ENCODE measurements at regions not wholly inside any gene's neighbourhood (a gene's known extent, or its start where the extent isn't known, plus 50 kb on each side); places are given as distances from the start of the nearest gene placed in this dataset.

DNA sequence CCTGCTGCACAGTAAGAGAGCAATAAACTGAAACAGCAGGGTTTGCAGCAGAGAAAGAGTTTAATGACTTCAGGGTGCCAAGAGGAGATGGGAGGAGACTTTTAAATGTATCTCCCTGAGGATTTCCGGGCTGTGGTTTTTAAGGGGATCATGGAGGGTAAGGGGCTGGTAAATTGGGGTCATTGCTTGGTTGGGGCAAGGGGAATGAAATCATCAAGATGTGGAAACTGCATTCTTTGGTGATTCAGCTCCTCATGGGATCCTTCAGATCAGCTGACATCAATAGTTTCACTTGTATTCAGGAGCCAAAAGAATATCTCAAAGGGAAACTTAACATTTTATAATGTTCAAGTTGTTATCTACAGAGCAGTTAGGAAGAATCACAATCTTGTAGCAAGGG is 174.3 kb upstream of the ANXA10 start (continued):
- TF ChIP-seq CEBPB (IDR thresholded peaks at IDR 0.05; ENCODE audit: borderline replicate concordance in 1 of 2, low read depth in 2 of 2, low read length in 2 of 2) (no peak), SIN3A (IDR thresholded peaks at IDR 0.05; ENCODE audit: low read depth, low read length) (no peak), HDGF (IDR thresholded peaks at IDR 0.05) (no peak), NR2C2 (IDR thresholded peaks at IDR 0.05; ENCODE audit: borderline replicate concordance, control insufficient read depth, insufficient read length, low read depth) (no peak), ZNF207 (IDR thresholded peaks at IDR 0.05; ENCODE audit: borderline replicate concordance) (no peak), ESRRA (IDR thresholded peaks at IDR 0.05; ENCODE audit: low read length) (no peak), EZH2 (IDR thresholded peaks at IDR 0.05; ENCODE audit: borderline replicate concordance, control insufficient read depth, low read depth, low read length) (no peak), RUNX3 (IDR thresholded peaks at IDR 0.05; ENCODE audit: low read length) (no peak)
- TF ChIP-seq, protein P1, sequence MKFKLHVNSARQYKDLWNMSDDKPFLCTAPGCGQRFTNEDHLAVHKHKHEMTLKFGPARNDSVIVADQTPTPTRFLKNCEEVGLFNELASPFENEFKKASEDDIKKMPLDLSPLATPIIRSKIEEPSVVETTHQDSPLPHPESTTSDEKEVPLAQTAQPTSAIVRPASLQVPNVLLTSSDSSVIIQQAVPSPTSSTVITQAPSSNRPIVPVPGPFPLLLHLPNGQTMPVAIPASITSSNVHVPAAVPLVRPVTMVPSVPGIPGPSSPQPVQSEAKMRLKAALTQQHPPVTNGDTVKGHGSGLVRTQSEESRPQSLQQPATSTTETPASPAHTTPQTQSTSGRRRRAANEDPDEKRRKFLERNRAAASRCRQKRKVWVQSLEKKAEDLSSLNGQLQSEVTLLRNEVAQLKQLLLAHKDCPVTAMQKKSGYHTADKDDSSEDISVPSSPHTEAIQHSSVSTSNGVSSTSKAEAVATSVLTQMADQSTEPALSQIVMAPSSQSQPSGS (IDR thresholded peaks at IDR 0.05; ENCODE audit: low read length) = no peak
- TF ChIP-seq, protein P2, sequence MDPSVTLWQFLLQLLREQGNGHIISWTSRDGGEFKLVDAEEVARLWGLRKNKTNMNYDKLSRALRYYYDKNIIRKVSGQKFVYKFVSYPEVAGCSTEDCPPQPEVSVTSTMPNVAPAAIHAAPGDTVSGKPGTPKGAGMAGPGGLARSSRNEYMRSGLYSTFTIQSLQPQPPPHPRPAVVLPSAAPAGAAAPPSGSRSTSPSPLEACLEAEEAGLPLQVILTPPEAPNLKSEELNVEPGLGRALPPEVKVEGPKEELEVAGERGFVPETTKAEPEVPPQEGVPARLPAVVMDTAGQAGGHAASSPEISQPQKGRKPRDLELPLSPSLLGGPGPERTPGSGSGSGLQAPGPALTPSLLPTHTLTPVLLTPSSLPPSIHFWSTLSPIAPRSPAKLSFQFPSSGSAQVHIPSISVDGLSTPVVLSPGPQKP (IDR thresholded peaks at IDR 0.05; ENCODE audit: low read depth, low read length) = no peak

DNA sequence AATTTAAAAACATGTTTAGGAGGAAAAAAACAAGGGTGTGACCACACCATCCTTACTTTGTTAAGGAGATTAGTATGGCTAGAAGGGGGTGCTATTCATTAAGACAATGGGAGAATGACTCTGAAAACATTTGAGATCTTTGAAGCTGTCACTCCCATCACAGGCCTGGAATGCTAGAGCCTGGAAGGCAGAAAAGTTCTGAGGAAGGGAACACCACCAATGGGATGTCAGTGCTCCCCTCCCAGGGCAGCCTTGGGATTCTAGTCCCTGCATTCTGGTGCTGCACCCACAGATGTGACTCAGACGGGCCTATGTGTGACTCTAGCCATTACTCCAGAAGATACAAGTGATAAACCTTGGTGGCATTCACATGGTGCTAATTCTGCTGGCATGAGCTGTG is 162.2 kb upstream of the ANXA10 start:
- POLR2A ChIA-PET = no interaction called here
- RAD21 ChIA-PET (ENCODE audit: unreplicated experiment) = no interaction called here

More for the DNA sequence above, 162.2 kb upstream of the ANXA10 start:
- no peaks in the 10 kb centered on the region for H3K79me2 ChIP-seq (ENCODE audit: control insufficient read depth, insufficient read depth, low read length)
- no peak overlapping the region for H3K9ac ChIP-seq (ENCODE audit: control insufficient read depth, insufficient read depth, low read length)
- H2AFZ ChIP-seq (ENCODE audit: control insufficient read depth, low read depth, low read length) = no peak overlapping the region
- H3K27ac ChIP-seq (ENCODE audit: control insufficient read depth, insufficient read depth) = no peak overlapping the region
- DNase-seq (ENCODE audit: low read depth, low spot score) = no peak
- ChIA-PET SMC1A (ENCODE audit: uncharacterized antibody, unreplicated experiment) (no interaction called here), CTCF (no interaction called here)
- in situ Hi-C loops (cut with MboI) = loop anchor here (10.0 kb wide), 1 partner anchor 65 kb away; no protein-coding TSS in a partner anchor
- 0% methylated on average over 1 of the region's 1 CpG for WGBS (ENCODE audit: insufficient coverage, insufficient replicate concordance, low lambda C conversion rate, missing lambda C conversion rate)
- intact Hi-C loops (cut with micrococcal nuclease; ENCODE audit: unreplicated experiment) = no loop called here
- TF ChIP-seq, protein P3, sequence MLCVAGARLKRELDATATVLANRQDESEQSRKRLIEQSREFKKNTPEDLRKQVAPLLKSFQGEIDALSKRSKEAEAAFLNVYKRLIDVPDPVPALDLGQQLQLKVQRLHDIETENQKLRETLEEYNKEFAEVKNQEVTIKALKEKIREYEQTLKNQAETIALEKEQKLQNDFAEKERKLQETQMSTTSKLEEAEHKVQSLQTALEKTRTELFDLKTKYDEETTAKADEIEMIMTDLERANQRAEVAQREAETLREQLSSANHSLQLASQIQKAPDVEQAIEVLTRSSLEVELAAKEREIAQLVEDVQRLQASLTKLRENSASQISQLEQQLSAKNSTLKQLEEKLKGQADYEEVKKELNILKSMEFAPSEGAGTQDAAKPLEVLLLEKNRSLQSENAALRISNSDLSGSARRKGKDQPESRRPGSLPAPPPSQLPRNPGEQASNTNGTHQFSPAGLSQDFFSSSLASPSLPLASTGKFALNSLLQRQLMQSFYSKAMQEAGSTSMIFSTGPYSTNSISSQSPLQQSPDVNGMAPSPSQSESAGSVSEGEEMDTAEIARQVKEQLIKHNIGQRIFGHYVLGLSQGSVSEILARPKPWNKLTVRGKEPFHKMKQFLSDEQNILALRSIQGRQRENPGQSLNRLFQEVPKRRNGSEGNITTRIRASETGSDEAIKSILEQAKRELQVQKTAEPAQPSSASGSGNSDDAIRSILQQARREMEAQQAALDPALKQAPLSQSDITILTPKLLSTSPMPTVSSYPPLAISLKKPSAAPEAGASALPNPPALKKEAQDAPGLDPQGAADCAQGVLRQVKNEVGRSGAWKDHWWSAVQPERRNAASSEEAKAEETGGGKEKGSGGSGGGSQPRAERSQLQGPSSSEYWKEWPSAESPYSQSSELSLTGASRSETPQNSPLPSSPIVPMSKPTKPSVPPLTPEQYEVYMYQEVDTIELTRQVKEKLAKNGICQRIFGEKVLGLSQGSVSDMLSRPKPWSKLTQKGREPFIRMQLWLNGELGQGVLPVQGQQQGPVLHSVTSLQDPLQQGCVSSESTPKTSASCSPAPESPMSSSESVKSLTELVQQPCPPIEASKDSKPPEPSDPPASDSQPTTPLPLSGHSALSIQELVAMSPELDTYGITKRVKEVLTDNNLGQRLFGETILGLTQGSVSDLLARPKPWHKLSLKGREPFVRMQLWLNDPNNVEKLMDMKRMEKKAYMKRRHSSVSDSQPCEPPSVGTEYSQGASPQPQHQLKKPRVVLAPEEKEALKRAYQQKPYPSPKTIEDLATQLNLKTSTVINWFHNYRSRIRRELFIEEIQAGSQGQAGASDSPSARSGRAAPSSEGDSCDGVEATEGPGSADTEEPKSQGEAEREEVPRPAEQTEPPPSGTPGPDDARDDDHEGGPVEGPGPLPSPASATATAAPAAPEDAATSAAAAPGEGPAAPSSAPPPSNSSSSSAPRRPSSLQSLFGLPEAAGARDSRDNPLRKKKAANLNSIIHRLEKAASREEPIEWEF (IDR thresholded peaks at IDR 0.05; ENCODE audit: insufficient replicate concordance, low read depth, low read length) = no peak
- no peaks in the 10 kb centered on the region for H4K20me1 ChIP-seq (ENCODE audit: control insufficient read depth, insufficient read depth)
- H3K9me3 ChIP-seq (replicated peaks; ENCODE audit: control insufficient read depth, insufficient read depth, low read length) = no peaks in the 10 kb centered on the region
- no peak overlapping the region for H3K4me2 ChIP-seq (ENCODE audit: control insufficient read depth, insufficient read depth)
- H3K4me1 ChIP-seq (ENCODE audit: control insufficient read depth, insufficient read depth, low read length) = no peaks in the 10 kb centered on the region
- H3K4me3 ChIP-seq = no peak overlapping the region
- no peaks in the 10 kb centered on the region for H3K27me3 ChIP-seq (replicated peaks in 1 of 2; ENCODE audit: control insufficient read depth in 2 of 2, insufficient read depth in 2 of 2, low read length in 1 of 2)
- BruUV-seq (replicated peaks) = no TSS peak
- H3K36me3 ChIP-seq (ENCODE audit: control insufficient read depth in 2 of 2, insufficient read depth in 2 of 2, low read length in 1 of 2) = no peaks in the 10 kb centered on the region
- ATAC-seq = no peak
- no peak for FAIRE-seq

Data from GM12878 (cell line).